ENCODE measurements at regions not wholly inside any gene's neighbourhood (a gene's known extent, or its start where the extent isn't known, plus 50 kb on each side); places are given as distances from the start of the nearest gene placed in this dataset.

DNA sequence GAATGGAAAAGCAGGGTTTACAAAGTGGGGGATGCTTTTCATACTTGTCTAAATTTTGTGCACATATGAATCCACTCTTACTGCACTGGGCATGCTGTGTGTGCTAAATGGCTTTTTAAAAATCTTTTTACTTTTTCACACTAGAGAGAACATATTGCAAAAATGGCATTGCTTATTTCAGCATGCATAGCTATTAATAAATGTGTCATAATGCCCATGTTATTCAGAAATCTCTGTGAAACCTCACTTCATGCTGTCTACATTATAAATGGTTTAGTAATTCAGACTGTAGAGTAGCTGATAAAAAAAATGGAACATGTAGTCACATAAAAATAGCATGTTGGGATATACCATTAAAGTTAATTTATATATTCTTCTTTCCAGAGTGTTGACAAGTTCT lies 593.8 kb downstream of the RPL10L start:
- no peaks in the 10 kb centered on the region for H3K36me3 ChIP-seq (ENCODE audit: insufficient read depth, low read depth, low read length)
- no peaks in the 10 kb centered on the region for H3K4me1 ChIP-seq (ENCODE audit: insufficient read depth, low read length)
- no peaks in the 10 kb centered on the region for H3K9me3 ChIP-seq (ENCODE audit: insufficient read depth, low read depth, low read length)
- no peak overlapping the region for H3K4me3 ChIP-seq (ENCODE audit: low read length)
- H3K27me3 ChIP-seq (ENCODE audit: insufficient read depth, low read length): no peaks in the 10 kb centered on the region
- H3K27ac ChIP-seq (ENCODE audit: low read length): no peak overlapping the region
- H3K9ac ChIP-seq (ENCODE audit: low read depth, low read length): no peak overlapping the region

DNA sequence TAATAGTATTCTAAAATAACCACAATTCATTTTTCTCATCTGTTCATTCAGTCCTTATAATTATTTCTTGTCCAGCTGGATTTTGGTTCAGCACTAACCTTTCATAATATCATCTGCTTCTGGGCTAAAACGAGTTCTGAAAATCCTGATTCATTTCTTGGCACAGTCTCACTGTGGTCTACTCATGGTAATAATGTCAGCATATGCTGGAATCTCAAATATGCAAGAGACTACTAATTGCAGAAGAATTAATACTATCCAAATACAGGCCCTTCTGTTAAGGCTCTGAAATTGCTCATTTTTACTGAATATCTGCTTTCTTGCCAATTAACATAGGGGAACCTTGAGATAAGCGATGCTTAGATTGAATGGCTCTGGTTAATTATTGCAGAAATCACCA lies 597.1 kb downstream of the RPL10L start:
- Histone ChIP-seq H3K27ac (ENCODE audit: low read length) (no peak overlapping the region), H3K27me3 (ENCODE audit: insufficient read depth, low read length) (no peaks in the 10 kb centered on the region), H3K9ac (ENCODE audit: low read depth, low read length) (no peak overlapping the region), H3K4me1 (ENCODE audit: insufficient read depth, low read length) (no peaks in the 10 kb centered on the region; the same call in 1 of the 2 replicates), H3K9me3 (ENCODE audit: insufficient read depth, low read depth, low read length) (no peaks in the 10 kb centered on the region), H3K36me3 (ENCODE audit: insufficient read depth, low read depth, low read length) (no peaks in the 10 kb centered on the region), H3K4me3 (ENCODE audit: low read length) (no peak overlapping the region)

DNA sequence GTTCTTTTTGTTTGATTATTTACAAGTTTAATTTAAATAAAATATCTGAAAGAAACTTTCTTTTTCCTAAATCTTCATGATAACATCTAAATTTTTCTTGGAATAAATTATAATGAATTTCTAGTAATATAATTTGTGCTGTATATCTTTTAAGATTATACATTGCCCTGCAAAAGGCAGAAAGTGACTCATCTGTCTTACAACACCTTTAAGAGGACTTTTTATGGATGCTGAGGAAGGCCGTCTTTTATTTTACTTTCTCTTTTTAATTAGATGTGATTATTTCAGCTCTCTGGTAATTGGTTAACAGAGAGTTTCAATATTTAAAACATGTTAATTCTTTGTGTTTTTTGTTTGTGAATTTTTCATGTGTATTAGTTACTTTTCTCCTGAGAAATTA lies 598.4 kb downstream of the RPL10L start:
- Histone ChIP-seq H3K27ac (ENCODE audit: low read length) (no peak overlapping the region), H3K9ac (ENCODE audit: low read depth, low read length) (no peak overlapping the region), H3K4me3 (ENCODE audit: low read length) (no peak overlapping the region), H3K4me1 (ENCODE audit: insufficient read depth, low read length) (no peaks in the 10 kb centered on the region; the same call in 1 of the 2 replicates), H3K9me3 (ENCODE audit: insufficient read depth, low read depth, low read length) (no peaks in the 10 kb centered on the region), H3K27me3 (ENCODE audit: insufficient read depth, low read length) (no peaks in the 10 kb centered on the region), H3K36me3 (ENCODE audit: insufficient read depth, low read depth, low read length) (no peaks in the 10 kb centered on the region)

DNA sequence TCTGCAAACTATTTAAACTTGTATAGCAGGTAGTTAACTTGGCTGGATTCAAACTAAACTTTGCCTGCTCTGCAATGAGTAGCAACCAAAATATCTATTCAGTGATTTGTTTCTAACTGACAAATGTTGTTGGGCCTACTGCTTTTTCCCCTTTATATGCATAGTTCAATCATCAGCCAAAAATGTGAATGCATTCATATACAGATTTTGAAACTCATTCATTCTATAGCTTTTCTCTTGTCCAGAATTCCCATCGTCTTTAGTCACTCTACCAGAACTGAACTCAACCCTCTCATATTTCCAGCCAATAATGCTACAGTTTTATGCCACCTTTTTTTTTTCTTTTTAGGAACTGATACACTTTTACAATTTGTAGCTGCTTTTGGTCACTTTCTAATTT lies 599.8 kb downstream of the RPL10L start:
- Histone ChIP-seq H3K4me3 (ENCODE audit: low read length) (no peak overlapping the region), H3K9ac (ENCODE audit: low read depth, low read length) (no peak overlapping the region), H3K4me1 (ENCODE audit: insufficient read depth, low read length) (no peaks in the 10 kb centered on the region; the same call in 1 of the 2 replicates), H3K27me3 (ENCODE audit: insufficient read depth, low read length) (no peaks in the 10 kb centered on the region), H3K9me3 (ENCODE audit: insufficient read depth, low read depth, low read length) (no peaks in the 10 kb centered on the region), H3K27ac (ENCODE audit: low read length) (no peak overlapping the region), H3K36me3 (ENCODE audit: insufficient read depth, low read depth, low read length) (no peaks in the 10 kb centered on the region)

DNA sequence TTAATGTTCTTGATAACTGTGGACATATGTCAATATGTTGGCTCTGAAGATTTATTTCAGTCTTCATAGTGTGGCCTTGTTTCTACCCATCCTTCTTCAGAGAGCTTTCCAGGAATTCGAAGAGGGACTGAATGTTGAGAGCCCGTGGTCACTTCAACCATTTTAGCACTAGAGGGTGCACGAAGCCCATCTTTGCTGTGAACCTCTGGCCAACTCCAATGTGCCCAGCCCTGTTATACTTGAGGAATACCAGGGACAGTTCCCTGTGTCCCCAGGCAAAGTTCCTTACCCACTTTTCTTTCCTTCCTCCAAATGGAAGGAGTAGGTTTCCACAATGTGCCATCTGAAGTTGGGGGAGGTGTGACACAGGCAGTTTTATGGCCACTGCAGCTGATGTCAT lies 603.5 kb downstream of the RPL10L start:
- H3K27me3 ChIP-seq (ENCODE audit: insufficient read depth, low read length): no peaks in the 10 kb centered on the region
- no peak overlapping the region for H3K27ac ChIP-seq (ENCODE audit: low read length)
- no peaks in the 10 kb centered on the region for H3K9me3 ChIP-seq (ENCODE audit: insufficient read depth, low read depth, low read length)
- H3K36me3 ChIP-seq (ENCODE audit: insufficient read depth, low read depth, low read length): no peaks in the 10 kb centered on the region
- H3K9ac ChIP-seq (ENCODE audit: low read depth, low read length): no peak overlapping the region
- H3K4me3 ChIP-seq (ENCODE audit: low read length): no peak overlapping the region
- H3K4me1 ChIP-seq (ENCODE audit: insufficient read depth, low read length): no peaks in the 10 kb centered on the region; the same call in 1 of the 2 replicates

DNA sequence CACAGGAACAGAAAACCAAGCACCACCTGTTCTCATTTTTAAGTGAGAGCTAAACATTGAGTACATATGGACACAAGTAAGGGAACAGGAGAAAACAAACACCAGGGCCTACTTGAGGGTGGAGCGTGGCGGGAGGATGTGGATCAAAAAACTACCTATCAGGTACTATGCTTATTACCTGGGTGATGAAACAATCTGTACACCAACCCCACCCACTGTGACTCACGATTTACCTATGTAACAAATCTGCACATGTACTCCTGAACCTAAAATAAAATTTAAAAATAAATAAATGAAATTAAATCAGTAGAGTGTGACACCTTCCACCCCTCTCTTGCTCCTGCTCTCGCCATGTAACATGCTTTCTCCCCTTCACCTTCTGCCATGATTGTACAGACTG lies 615.5 kb downstream of the RPL10L start:
- H3K4me3 ChIP-seq (ENCODE audit: low read length): no peak overlapping the region

DNA sequence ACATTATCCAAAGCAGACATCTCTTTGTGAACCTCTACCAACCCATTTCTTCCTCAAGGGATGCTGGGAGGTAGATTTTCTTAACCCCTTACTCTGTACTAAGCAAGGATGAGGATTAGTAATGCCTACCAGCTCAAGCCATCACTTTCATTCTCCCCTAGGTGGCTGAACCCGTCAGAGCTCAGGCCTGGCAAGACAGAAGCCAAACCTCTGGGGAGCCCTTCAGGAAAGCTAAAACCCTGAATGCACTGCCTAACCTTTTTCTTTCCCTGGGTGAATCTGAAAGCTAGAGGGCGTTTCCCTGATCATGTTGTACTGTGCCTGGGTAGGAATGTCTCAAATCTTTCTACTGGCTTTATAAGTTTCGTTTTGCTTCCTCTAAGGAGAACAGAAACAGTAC lies 617.3 kb downstream of the RPL10L start:
- H3K36me3 ChIP-seq (ENCODE audit: insufficient read depth, low read depth, low read length): no peaks in the 10 kb centered on the region
- H3K4me3 ChIP-seq (ENCODE audit: low read length): no peak overlapping the region
- H3K9ac ChIP-seq (ENCODE audit: low read depth, low read length): no peak overlapping the region
- no peaks in the 10 kb centered on the region for H3K4me1 ChIP-seq (ENCODE audit: insufficient read depth, low read length)
- H3K27ac ChIP-seq (ENCODE audit: low read length): no peak overlapping the region
- H3K9me3 ChIP-seq (ENCODE audit: insufficient read depth, low read depth, low read length): no peaks in the 10 kb centered on the region
- no peaks in the 10 kb centered on the region for H3K27me3 ChIP-seq (ENCODE audit: insufficient read depth, low read length)

More for the DNA sequence above, 615.5 kb downstream of the RPL10L start:
- no peak overlapping the region for H3K9ac ChIP-seq (ENCODE audit: low read depth, low read length)
- H3K27ac ChIP-seq (ENCODE audit: low read length): no peak overlapping the region
- no peaks in the 10 kb centered on the region for H3K27me3 ChIP-seq (ENCODE audit: insufficient read depth, low read length)
- H3K4me1 ChIP-seq (ENCODE audit: insufficient read depth, low read length): no peaks in the 10 kb centered on the region
- H3K9me3 ChIP-seq (ENCODE audit: insufficient read depth, low read depth, low read length): no peaks in the 10 kb centered on the region
- no peaks in the 10 kb centered on the region for H3K36me3 ChIP-seq (ENCODE audit: insufficient read depth, low read depth, low read length)

DNA sequence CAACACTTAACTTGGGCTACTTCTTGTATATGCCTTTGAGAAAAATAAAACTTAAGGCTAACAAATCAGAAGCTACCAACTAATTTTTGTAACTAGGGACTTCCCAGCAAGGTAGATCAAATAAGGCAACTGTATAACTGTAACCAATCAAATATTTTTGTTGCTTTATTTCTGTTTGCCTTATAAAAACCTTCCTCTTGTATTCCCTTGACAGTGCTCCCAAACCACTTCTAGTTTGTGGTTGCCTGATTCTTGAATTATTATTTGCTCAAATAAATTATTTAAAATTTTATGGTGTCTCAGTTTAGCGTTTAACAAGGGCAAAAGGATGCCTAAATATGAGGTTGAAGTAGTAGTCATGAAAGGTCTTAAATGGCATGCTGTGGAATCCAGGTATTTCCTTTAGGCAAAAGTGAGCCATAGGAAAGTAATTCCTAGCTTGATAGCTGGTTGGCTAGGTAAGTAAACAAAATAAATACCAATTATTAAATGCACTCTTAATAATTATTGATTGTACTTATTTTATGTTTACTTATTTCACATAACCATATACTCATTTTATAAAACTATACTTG lies 632.6 kb downstream of the RPL10L start:
- H3K27ac ChIP-seq (ENCODE audit: low read length): no peak overlapping the region
- peaks cover 9% of the 10 kb centered on the region for H3K4me1 ChIP-seq (ENCODE audit: insufficient read depth, low read length)
- no peaks in the 10 kb centered on the region for H3K36me3 ChIP-seq (ENCODE audit: insufficient read depth, low read depth, low read length)
- H3K9me3 ChIP-seq (ENCODE audit: insufficient read depth, low read depth, low read length): no peaks in the 10 kb centered on the region
- H3K4me3 ChIP-seq (ENCODE audit: low read length): no peak overlapping the region
- H3K27me3 ChIP-seq (ENCODE audit: insufficient read depth, low read length): no peaks in the 10 kb centered on the region
- no peak overlapping the region for H3K9ac ChIP-seq (ENCODE audit: low read depth, low read length)

DNA sequence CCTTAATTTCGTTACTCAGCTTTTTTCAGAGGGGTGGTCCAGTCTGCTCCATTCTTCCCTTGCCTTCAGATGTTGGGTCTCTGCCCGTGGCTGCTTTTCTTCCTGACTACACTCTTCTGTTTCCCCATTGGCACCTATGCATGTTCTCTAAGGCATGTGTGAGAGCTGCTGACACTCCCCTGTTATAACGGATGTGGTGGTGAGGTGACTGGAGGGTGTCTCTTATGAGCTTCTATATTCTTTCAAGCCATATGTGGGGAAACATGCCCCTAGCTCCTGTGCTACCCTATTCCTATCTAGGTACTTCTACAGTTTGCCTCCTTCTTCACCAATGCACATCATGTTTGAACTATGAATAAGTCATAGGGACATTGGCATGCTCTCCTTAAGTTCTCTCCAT lies 643.2 kb downstream of the RPL10L start:
- Histone ChIP-seq H3K9me3 (ENCODE audit: insufficient read depth, low read depth, low read length) (peaks cover 15% of the 10 kb centered on the region; the same call in 1 of the 2 replicates), H3K4me1 (ENCODE audit: insufficient read depth, low read length) (no peaks in the 10 kb centered on the region), H3K27me3 (ENCODE audit: insufficient read depth, low read length) (no peaks in the 10 kb centered on the region), H3K27ac (ENCODE audit: low read length) (no peak overlapping the region), H3K36me3 (ENCODE audit: insufficient read depth, low read depth, low read length) (no peaks in the 10 kb centered on the region), H3K4me3 (ENCODE audit: low read length) (no peak overlapping the region), H3K9ac (ENCODE audit: low read depth, low read length) (no peak overlapping the region)

DNA sequence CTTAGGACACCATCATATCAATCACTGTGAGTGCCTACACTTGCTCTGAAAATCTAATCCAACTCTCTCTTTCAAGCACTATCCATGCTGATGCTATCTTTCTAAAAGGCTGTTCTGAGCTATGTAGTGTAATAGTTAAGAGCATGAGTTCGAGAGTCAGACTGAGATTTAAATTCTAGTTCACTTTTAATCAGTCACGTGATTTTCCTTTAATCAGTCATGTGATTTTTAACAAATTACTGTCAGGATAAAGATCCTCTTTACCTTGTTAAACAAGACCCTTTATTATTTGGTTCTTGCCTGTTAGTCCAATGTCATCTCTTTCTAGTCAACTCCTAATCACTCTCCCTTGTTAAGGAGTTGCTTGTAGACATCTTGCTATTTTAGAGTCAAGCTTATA lies 653.0 kb downstream of the RPL10L start:
- Histone ChIP-seq H3K36me3 (ENCODE audit: insufficient read depth, low read depth, low read length) (no peaks in the 10 kb centered on the region), H3K27me3 (ENCODE audit: insufficient read depth, low read length) (no peaks in the 10 kb centered on the region), H3K9me3 (ENCODE audit: insufficient read depth, low read depth, low read length) (no peaks in the 10 kb centered on the region), H3K4me1 (ENCODE audit: insufficient read depth, low read length) (no peaks in the 10 kb centered on the region), H3K4me3 (ENCODE audit: low read length) (no peak overlapping the region), H3K27ac (ENCODE audit: low read length) (no peak overlapping the region), H3K9ac (ENCODE audit: low read depth, low read length) (no peak overlapping the region)

DNA sequence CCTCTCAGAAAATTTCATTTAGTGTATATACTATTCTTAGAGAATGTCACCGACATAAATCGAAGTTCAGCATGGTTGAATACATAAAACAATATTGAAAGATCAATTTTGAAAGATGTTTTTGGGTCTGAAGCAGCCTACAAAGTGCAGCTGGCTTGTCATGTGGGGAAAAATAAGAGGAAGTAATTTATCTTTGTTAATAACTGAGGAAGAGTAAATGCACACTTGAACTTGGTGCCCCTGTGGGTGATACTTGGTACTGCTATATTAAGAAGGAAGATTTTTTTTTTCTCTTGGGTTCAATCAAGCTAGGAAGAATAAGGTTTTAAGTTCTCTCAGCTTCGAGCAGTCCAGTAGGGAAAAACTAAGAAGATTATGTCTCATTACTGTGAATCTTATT lies 661.3 kb downstream of the RPL10L start:
- Histone ChIP-seq H3K9me3 (ENCODE audit: insufficient read depth, low read depth, low read length) (no peaks in the 10 kb centered on the region), H3K4me3 (ENCODE audit: low read length) (no peak overlapping the region), H3K4me1 (ENCODE audit: insufficient read depth, low read length) (no peaks in the 10 kb centered on the region), H3K36me3 (ENCODE audit: insufficient read depth, low read depth, low read length) (no peaks in the 10 kb centered on the region), H3K27me3 (ENCODE audit: insufficient read depth, low read length) (no peaks in the 10 kb centered on the region), H3K9ac (ENCODE audit: low read depth, low read length) (no peak overlapping the region), H3K27ac (ENCODE audit: low read length) (no peak overlapping the region)

DNA sequence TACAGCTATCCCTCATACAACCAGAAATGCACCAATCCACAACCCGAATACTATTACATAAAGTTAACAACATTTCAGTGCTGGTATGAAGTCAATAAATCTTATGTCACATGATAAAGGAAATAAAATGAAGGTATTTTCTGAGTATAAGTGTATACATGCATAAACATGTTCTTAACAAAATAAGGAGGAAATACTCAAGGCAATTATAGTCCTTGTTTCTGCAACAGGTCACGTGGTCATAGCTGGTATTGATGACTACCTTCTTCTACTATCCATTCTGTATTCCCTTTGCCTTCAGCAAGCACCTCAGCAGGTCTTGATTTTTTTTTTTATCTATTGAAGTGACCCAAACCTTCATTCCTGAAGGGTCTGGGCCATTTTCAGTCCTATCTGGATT lies 675.6 kb downstream of the RPL10L start:
- Histone ChIP-seq H3K9me3 (ENCODE audit: insufficient read depth, low read depth, low read length) (no peaks in the 10 kb centered on the region), H3K4me1 (ENCODE audit: insufficient read depth, low read length) (no peaks in the 10 kb centered on the region), H3K9ac (ENCODE audit: low read depth, low read length) (no peak overlapping the region), H3K27me3 (ENCODE audit: insufficient read depth, low read length) (no peaks in the 10 kb centered on the region), H3K36me3 (ENCODE audit: insufficient read depth, low read depth, low read length) (no peaks in the 10 kb centered on the region), H3K27ac (ENCODE audit: low read length) (no peak overlapping the region), H3K4me3 (ENCODE audit: low read length) (no peak overlapping the region)

All from iPS-20b (cell line).